Right renal cortex interstitium (tissue), 3 donors: ENCODE measurements at regions not wholly inside any gene's neighbourhood (a gene's known extent, or its start where the extent isn't known, plus 50 kb on each side); places are given as distances from the start of the nearest gene placed in this dataset.

Source experiments
- DNase-seq, 3 donors: peaks; one replicate each; pipeline ENCODE4 v3.0.0-alpha.2; 2013; ENCODE audit warnings: low read depth in 3 of 3, low spot score in 2 of 3

GRCh38 chr20:50297498-50298376 is 107.1 kb downstream of the CEBPB start:
- no peak for DNase-seq

GRCh38 chr20:50298554-50299324 is 108.1 kb downstream of the CEBPB start:
- DNase-seq = no peak

- DNase-seq = no peak
Measured at GRCh38 chr20:50299325-50299629, 108.6 kb downstream of the CEBPB start.

- no peak for DNase-seq
Measured at GRCh38 chr20:50301165-50301564, 110.5 kb downstream of the CEBPB start.

- no peak for DNase-seq
Measured at GRCh38 chr20:50301712-50302111, 111.1 kb downstream of the CEBPB start.

- no peak for DNase-seq
Measured at GRCh38 chr20:50302341-50303057, 111.9 kb downstream of the CEBPB start.

GRCh38 chr20:50303573-50304500 is 113.2 kb downstream of the CEBPB start:
- no peak for DNase-seq

- no peak for DNase-seq
Measured at GRCh38 chr20:50304501-50304856, 113.8 kb downstream of the CEBPB start.

- DNase-seq = no peak
Measured at GRCh38 chr20:50304923-50305635, 114.4 kb downstream of the CEBPB start.

GRCh38 chr20:50305636-50306477 is 115.2 kb downstream of the CEBPB start:
- no peak for DNase-seq

- no peak for DNase-seq
Measured at GRCh38 chr20:50306478-50307423, 116.1 kb downstream of the CEBPB start.

- DNase-seq = no peak
Measured at GRCh38 chr20:50308166-50308512, 117.5 kb downstream of the CEBPB start.

- DNase-seq = no peak
Measured at GRCh38 chr20:50308513-50309279, 118.1 kb downstream of the CEBPB start.

- DNase-seq = no peak
Measured at GRCh38 chr20:50309280-50309763, 118.7 kb downstream of the CEBPB start.

GRCh38 chr20:50309764-50310672 is 119.4 kb downstream of the CEBPB start:
- DNase-seq = no peak

GRCh38 chr20:50310673-50311051 is 120.0 kb downstream of the CEBPB start:
- DNase-seq = no peak
